WERI-Rb-1 (cell line): ENCODE measurements at regions not wholly inside any gene's neighbourhood (a gene's known extent, or its start where the extent isn't known, plus 50 kb on each side); places are given as distances from the start of the nearest gene placed in this dataset.

Source experiments
- DNase-seq: peaks from one replicate; pipeline ENCODE4 v3.0.0-alpha.2; 2020
- H3K27ac ChIP-seq: fragments of 250-450 bp; sonication (Bioruptor Pico); 2 replicates; pipeline ENCODE4 v1.5.1; 2020; ENCODE audit warnings: mild to moderate bottlenecking, moderate library complexity
- H3K27me3 ChIP-seq: fragments of 250-450 bp; sonication (Bioruptor Pico); 2 replicates; pipeline ENCODE4 v1.5.1; 2021; ENCODE audit warnings: mild to moderate bottlenecking, low read depth, moderate library complexity; ENCODE audit not compliant: insufficient read depth, severe bottlenecking
- H3K36me3 ChIP-seq: fragments of 250-450 bp; sonication (Bioruptor Pico); 2 replicates; pipeline ENCODE4 v1.5.1; 2020; ENCODE audit warnings: mild to moderate bottlenecking, moderate library complexity
- H3K4me3 ChIP-seq: 2 replicates; pipeline ENCODE4 v1.5.1; 2011; ENCODE audit warnings: low read depth, mild to moderate bottlenecking, control low read depth, low read length
- H3K9me3 ChIP-seq: fragments of 250-450 bp; sonication (Bioruptor Pico); 2 replicates; pipeline ENCODE4 v1.5.1; 2021; ENCODE audit warnings: mild to moderate bottlenecking, moderate library complexity; ENCODE audit not compliant: severe bottlenecking
- CTCF ChIP-seq: IDR thresholded peaks from 2 replicates; pipeline ENCODE4 v1.5.1; 2011; ENCODE audit warnings: low read depth, mild to moderate bottlenecking, control low read depth, inconsistent platforms, low read length

GRCh38 chr2:15084826-15085489 lies 452.4 kb downstream of the LRATD1 start:
- H3K27ac ChIP-seq, result no peak overlapping the region
- no peak for DNase-seq
- H3K9me3 ChIP-seq, result peaks cover 3% of the 10 kb centered on the region
- TF ChIP-seq CTCF, result no peak
- H3K36me3 ChIP-seq, result no peaks in the 10 kb centered on the region
- no peaks in the 10 kb centered on the region for H3K27me3 ChIP-seq
- H3K4me3 ChIP-seq, result no peak overlapping the region

GRCh38 chr2:15092181-15092580 lies 459.7 kb downstream of the LRATD1 start:
- no peak for TF ChIP-seq CTCF
- no peaks in the 10 kb centered on the region for H3K36me3 ChIP-seq
- H3K27me3 ChIP-seq, result no peaks in the 10 kb centered on the region
- H3K9me3 ChIP-seq, result no peaks in the 10 kb centered on the region
- no peak for DNase-seq
- no peak overlapping the region for H3K4me3 ChIP-seq
- H3K27ac ChIP-seq, result no peak overlapping the region

GRCh38 chr2:15092691-15093090 lies 460.2 kb downstream of the LRATD1 start:
- no peak for DNase-seq

GRCh38 chr2:15094161-15094560 lies 461.6 kb downstream of the LRATD1 start:
- Histone ChIP-seq H3K4me3 (no peak overlapping the region), H3K27me3 (no peaks in the 10 kb centered on the region), H3K36me3 (no peaks in the 10 kb centered on the region), H3K9me3 (no peaks in the 10 kb centered on the region), H3K27ac (no peak overlapping the region)
- no peak for TF ChIP-seq CTCF
- DNase-seq, result no peak

More at GRCh38 chr2:15092691-15093090, 460.2 kb downstream of the LRATD1 start:
- H3K4me3 ChIP-seq, result no peak overlapping the region
- no peaks in the 10 kb centered on the region for H3K36me3 ChIP-seq
- no peaks in the 10 kb centered on the region for H3K27me3 ChIP-seq
- H3K9me3 ChIP-seq, result no peaks in the 10 kb centered on the region
- H3K27ac ChIP-seq, result no peak overlapping the region
- no peak for TF ChIP-seq CTCF

GRCh38 chr2:15096873-15097272 lies 464.3 kb downstream of the NBAS start:
- TF ChIP-seq CTCF, result no peak

GRCh38 chr2:15107137-15107536 lies 454.0 kb downstream of the NBAS start:
- TF ChIP-seq CTCF, result no peak
- Histone ChIP-seq H3K36me3 (no peaks in the 10 kb centered on the region), H3K9me3 (no peaks in the 10 kb centered on the region), H3K4me3 (no peak overlapping the region), H3K27ac (no peak overlapping the region), H3K27me3 (no peaks in the 10 kb centered on the region)
- DNase-seq, result no peak

More at GRCh38 chr2:15096873-15097272, 464.3 kb downstream of the NBAS start:
- no peaks in the 10 kb centered on the region for H3K9me3 ChIP-seq
- H3K36me3 ChIP-seq, result no peaks in the 10 kb centered on the region
- no peak overlapping the region for H3K27ac ChIP-seq
- no peak overlapping the region for H3K4me3 ChIP-seq
- H3K27me3 ChIP-seq, result no peaks in the 10 kb centered on the region
- DNase-seq, result no peak
